ENCODE measurements at regions not wholly inside any gene's neighbourhood (a gene's known extent, or its start where the extent isn't known, plus 50 kb on each side); places are given as distances from the start of the nearest gene placed in this dataset.
"Not testable (repeated sequence)": the region's sequence is repeated elsewhere in the genome, so short reads cannot be mapped to it uniquely, and the experiment has no call there.

DNA sequence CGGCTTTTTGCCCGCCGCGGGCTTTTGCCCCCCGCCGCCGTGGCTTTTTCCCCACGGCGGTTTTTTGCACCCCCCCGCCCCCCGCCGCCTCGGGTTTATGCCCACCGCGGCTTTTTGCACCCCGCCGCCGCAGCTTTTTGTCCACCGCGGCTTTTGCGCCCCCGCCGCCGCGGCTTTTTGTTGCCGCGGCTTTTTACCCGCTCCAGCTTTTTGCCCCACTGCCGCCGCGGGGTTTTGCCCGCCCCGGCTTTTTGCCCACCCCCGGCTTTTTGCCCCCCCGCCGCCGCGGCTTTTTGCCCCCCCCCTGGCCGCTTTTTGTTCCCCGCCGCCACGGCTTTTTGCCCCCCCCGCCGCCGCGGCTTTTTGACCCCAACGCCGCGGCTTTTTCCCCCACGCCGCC is 2785.8 kb downstream of the RPIA start:
- not testable (repeated sequence) for H3K9me3 Mint-ChIP-seq (ENCODE audit: low read depth); H3K36me3 Mint-ChIP-seq; H3K4me1 Mint-ChIP-seq (ENCODE audit: low read depth); H3K4me3 Mint-ChIP-seq; H3K27ac Mint-ChIP-seq
- H3K27me3 Mint-ChIP-seq = peaks cover 12% of the 10 kb centered on the region

DNA sequence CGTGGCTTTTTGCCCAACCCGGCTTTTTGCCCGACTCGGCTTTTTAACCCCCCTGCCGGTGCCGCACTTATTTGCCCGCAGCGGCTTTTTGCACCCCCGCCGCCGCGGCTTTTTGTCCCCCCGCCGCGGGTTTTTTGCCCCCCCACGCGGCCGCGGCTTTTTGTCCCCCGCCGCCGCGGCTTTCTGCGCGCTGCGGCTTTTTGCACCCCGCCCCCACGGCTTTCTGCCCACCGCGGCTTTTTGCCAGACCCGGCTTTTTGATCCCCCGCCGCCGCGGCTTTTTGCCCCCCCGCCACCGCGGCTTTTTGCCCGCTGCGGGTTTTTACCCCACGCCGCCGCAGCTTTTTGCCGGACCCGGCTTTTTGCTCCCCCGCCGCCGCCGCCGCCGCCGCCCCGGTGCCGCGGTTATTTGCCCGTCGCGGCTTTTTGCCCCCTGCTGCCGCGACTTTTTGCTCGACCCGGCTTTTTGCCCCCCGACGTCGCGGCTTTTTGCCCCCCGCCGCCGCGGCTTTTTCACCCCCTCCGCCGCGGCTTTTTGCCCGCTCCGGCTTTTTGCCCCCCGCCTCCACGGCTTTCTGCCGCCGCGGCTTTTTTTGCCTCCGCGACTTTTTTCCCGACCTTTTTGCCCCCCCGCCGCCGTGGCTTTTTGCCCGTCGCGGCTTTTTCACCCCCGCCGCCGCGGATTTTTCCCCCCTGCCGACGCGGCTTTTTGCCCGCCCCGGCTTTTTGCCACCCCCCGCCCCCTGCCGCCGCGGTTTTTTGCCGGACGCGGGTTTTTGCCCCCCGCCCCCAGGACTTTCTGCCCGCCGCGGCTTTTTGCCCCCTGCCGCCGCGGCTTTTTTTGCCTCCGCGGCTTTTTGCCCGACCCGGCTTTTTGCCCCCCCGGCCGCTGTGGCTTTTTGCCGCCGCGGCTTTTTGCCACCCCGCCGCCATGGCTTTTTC is 2786.5 kb downstream of the RPIA start:
- H3K27ac Mint-ChIP-seq = no peak overlapping the region
- peak overlapping the region; percentile 10 for H3K4me3 Mint-ChIP-seq
- no peaks in the 10 kb centered on the region for H3K9me3 Mint-ChIP-seq (ENCODE audit: low read depth)
- peaks cover 5% of the 10 kb centered on the region for H3K4me1 Mint-ChIP-seq (ENCODE audit: low read depth)
- H3K36me3 Mint-ChIP-seq = no peaks in the 10 kb centered on the region
- H3K27me3 Mint-ChIP-seq = peaks cover 14% of the 10 kb centered on the region

- not testable (repeated sequence) for H3K36me3 Mint-ChIP-seq; H3K9me3 Mint-ChIP-seq (ENCODE audit: low read depth); H3K27ac Mint-ChIP-seq; H3K4me1 Mint-ChIP-seq (ENCODE audit: low read depth)
- Mint-ChIP-seq H3K4me3 (peak overlapping the region; percentile 73), H3K27me3 (peaks cover 14% of the 10 kb centered on the region)
These were observed 2787.6 kb downstream of the RPIA start for GRCh38 chr2:91478851-91479718.

GRCh38 chr2:91485226-91485625 is 2793.8 kb downstream of the RPIA start:
- H3K4me3 Mint-ChIP-seq; H3K36me3 Mint-ChIP-seq; H3K27ac Mint-ChIP-seq; H3K27me3 Mint-ChIP-seq; H3K4me1 Mint-ChIP-seq (ENCODE audit: low read depth); H3K9me3 Mint-ChIP-seq (ENCODE audit: low read depth): not testable (repeated sequence)

- not testable (repeated sequence) for H3K27me3 Mint-ChIP-seq; H3K9me3 Mint-ChIP-seq (ENCODE audit: low read depth); H3K4me3 Mint-ChIP-seq; H3K27ac Mint-ChIP-seq; H3K4me1 Mint-ChIP-seq (ENCODE audit: low read depth); H3K36me3 Mint-ChIP-seq
These were observed 2805.9 kb downstream of the RPIA start for GRCh38 chr2:91497129-91498064.

DNA sequence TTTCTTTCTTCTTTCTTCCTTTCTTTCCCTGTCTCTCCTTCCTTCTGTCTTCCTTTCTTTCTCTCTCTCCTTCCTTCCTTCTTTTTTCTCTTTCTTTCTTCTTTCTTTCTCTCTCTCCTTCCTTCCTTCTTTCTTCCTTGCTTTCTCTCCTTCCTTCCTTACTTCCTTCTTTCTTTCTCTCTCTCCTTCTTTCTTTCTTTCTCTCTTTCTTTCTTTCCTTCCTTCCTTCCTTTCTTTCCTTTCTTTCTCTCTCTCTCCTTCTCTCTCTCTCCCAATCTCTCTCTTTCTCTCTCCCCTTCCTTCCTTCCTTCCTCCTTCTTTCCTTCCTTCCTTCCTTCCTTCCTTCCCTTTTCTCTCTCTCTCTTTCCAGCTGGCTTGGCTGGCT is 2806.6 kb downstream of the RPIA start:
- not testable (repeated sequence) for H3K4me1 Mint-ChIP-seq (ENCODE audit: low read depth); H3K36me3 Mint-ChIP-seq

DNA sequence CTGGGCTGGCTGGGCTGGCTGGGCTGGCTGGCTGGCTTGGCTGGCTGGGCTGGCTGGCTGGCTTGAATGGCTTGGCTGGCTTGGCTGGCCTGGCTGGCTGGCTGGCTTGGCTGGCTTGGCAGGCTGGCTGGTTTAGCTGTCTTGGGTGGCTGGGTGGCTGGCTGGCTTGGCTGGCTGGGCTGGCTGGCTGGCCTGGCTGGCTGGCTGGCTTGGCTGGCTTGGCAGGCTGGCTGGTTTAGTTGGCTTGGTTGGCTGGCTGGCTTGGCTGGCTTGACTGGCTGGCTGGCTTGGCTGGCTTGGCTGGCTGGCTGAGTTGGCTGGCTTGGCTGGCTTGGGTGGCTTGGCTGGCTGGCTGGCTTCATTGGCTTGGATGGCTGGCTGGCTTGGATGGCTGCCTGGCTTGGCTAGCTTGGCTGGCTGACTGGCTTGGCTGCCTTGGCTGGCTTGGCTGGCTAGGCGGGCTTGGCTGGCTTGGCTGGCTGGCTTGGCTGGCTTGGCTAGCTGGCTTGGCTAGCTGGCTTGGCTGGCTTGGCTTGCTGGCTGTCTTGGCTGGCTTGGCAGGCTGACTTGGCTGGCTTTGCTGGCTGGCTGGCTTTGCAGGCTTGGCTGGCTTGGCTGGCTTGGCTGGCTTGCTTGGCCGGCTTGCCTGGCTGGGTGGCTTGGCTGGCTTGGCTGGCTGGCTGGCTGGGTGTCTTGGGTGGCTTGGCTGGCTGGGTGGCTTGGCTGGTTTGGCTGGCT is 2807.2 kb downstream of the RPIA start:
- not testable (repeated sequence) for H3K9me3 Mint-ChIP-seq (ENCODE audit: low read depth); H3K27me3 Mint-ChIP-seq; H3K27ac Mint-ChIP-seq; H3K4me1 Mint-ChIP-seq (ENCODE audit: low read depth); H3K4me3 Mint-ChIP-seq; H3K36me3 Mint-ChIP-seq

More for the DNA sequence above, 2806.6 kb downstream of the RPIA start:
- H3K4me3 Mint-ChIP-seq; H3K27ac Mint-ChIP-seq; H3K27me3 Mint-ChIP-seq; H3K9me3 Mint-ChIP-seq (ENCODE audit: low read depth): not testable (repeated sequence)

DNA sequence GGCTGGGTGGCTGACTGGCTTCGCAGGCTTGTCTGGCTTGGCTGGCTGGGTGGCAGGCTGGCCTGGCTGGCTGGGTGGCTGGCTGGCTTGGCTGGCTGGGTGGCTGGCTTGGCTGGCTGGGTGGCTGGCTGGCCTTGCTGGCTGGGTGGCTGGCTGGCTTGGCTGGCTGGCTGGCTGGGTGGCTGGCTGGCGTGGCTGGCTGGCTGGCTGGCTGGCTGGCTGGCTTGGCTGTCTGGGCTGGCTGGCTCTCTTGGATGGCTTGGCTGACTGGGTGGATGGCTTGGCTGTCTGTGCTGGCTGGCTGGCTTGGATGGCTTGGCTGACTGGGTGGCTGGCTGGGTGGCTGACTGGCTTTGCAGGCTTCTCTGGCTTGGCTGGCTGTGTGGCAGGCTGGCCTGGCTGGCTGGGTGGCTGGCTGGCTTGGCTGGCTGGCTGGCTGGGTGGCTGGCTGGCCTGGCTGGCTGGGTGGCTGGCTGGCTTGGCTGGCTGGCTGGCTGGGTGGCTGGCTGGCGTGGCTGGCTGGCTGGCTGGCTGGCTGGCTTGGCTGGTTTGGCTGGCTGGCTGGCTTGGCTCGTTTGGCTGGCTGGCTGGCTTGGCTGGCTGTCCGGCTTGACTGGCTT is 2808.1 kb downstream of the RPIA start:
- H3K27ac Mint-ChIP-seq; H3K9me3 Mint-ChIP-seq (ENCODE audit: low read depth); H3K27me3 Mint-ChIP-seq; H3K4me1 Mint-ChIP-seq (ENCODE audit: low read depth); H3K36me3 Mint-ChIP-seq; H3K4me3 Mint-ChIP-seq: not testable (repeated sequence)

DNA sequence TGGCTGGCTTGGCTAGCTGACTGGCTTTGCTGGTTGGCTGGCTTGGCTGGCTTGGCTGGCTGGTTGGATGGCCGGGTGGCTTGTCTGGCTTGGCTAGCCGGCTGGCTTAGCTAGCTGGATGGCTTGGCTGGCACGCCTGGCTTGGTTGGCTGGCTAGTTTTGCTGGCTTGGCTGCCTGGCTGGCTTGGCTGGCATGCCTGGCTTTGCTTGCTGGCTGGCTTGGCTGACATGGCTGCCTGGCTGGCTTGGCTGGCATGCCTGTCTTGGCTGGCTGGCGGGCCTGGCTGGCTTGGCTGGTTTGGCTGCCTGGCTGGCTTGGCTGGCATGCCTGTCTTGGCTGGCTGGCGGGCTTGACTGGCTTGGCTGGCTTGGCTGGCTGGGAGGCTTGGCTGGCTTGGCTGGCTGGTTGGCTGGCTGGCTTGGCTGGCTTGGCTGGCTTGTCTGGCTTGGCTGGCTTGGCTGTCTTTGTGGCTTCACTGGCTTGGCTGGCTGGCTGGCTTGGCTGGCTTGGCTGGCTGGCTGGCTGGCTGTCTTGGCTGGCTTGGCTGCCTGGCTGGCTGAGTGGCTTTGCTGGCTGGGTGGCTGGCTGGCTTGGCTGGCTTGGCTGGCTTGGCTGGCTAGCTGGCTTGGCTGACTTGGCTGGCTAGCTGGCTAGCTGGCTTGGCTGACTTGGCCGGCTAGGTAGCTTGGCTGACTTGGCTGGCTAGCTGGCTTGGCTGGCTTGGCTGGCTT is 2808.9 kb downstream of the RPIA start:
- H3K27me3 Mint-ChIP-seq; H3K4me3 Mint-ChIP-seq; H3K4me1 Mint-ChIP-seq (ENCODE audit: low read depth); H3K36me3 Mint-ChIP-seq; H3K9me3 Mint-ChIP-seq (ENCODE audit: low read depth); H3K27ac Mint-ChIP-seq: not testable (repeated sequence)

DNA sequence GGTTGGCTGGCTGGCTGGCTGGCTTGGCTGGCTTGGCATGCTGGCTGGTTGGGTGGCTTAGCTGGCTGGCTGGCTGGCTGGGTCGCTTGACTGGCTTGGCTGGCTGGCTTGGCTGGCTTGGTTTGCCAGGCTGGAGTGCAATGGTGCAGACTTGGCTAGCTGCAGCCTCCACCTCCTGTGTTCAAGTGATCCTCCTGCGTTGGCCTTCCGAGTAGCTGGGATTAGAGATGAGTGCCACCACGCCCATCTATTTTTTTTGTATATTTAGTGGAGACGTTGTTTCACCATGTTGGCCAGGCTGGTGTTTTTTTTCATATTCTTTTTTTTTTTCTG is 2809.5 kb downstream of the RPIA start:
- not testable (repeated sequence) for H3K4me3 Mint-ChIP-seq; H3K4me1 Mint-ChIP-seq (ENCODE audit: low read depth); H3K27ac Mint-ChIP-seq; H3K27me3 Mint-ChIP-seq; H3K36me3 Mint-ChIP-seq; H3K9me3 Mint-ChIP-seq (ENCODE audit: low read depth)

- H3K4me3 Mint-ChIP-seq; H3K4me1 Mint-ChIP-seq (ENCODE audit: low read depth); H3K27me3 Mint-ChIP-seq; H3K36me3 Mint-ChIP-seq; H3K9me3 Mint-ChIP-seq (ENCODE audit: low read depth); H3K27ac Mint-ChIP-seq: not testable (repeated sequence)
These were observed 2810.1 kb downstream of the RPIA start for GRCh38 chr2:91501481-91502080.

DNA sequence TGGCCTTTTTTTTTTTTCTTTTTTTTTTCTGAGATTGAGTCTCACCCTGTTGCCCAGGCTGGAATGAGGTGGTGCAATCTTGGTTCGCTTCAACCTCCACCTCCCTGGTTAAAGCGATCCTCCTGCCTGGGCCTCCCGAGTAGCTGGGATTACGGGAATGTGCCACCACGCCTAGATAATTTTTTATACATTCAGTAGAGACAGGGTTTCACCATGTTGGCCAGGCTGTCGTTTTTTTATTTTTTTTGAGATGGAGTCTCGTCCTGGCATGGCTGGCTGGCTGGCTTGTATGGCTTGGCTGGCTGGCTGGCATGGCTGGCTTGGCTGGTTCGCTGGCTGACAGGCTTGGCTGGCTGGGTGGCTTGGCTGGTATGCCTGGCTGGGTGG is 2812.1 kb downstream of the RPIA start:
- not testable (repeated sequence) for H3K4me1 Mint-ChIP-seq (ENCODE audit: low read depth); H3K9me3 Mint-ChIP-seq (ENCODE audit: low read depth); H3K27me3 Mint-ChIP-seq; H3K36me3 Mint-ChIP-seq; H3K27ac Mint-ChIP-seq; H3K4me3 Mint-ChIP-seq

- not testable (repeated sequence) for H3K4me3 Mint-ChIP-seq; H3K27ac Mint-ChIP-seq; H3K27me3 Mint-ChIP-seq; H3K4me1 Mint-ChIP-seq (ENCODE audit: low read depth); H3K36me3 Mint-ChIP-seq; H3K9me3 Mint-ChIP-seq (ENCODE audit: low read depth)
These were observed 2812.7 kb downstream of the RPIA start for GRCh38 chr2:91503959-91504741.
